IMR-90 (cell line): ENCODE measurements at regions not wholly inside any gene's neighbourhood (a gene's known extent, or its start where the extent isn't known, plus 50 kb on each side); places are given as distances from the start of the nearest gene placed in this dataset.

Experiments used
- ATAC-seq: fragments of 200-7000 bp; cut with Tn5 transposase; 2 replicates; pipeline ENCODE4 v1.9.1; 2020; ENCODE audit warnings: low read depth, mild to moderate bottlenecking, moderate library complexity
- BruUV-seq: library from RNA; stranded (reverse); fragments of 400-500 nt; replicated peaks from 2 replicates; lab custom pipeline; 2021; lab: Mats Ljungman, UMichigan
- CTCF ChIA-PET: fragments of 300-600 bp; formaldehyde crosslinking; extraction: SDS; loops from one replicate; lab custom pipeline; 2021; ENCODE audit warnings: antibody characterized with exemption; lab: Yijun Ruan, JAX
- POLR2A ChIA-PET: fragments of 300-600 bp; sonication (Branson Sonifier 250); formaldehyde crosslinking; loops from one replicate; lab custom pipeline; 2022; ENCODE audit warnings: antibody characterized with exemption; ENCODE audit not compliant: unreplicated experiment; lab: Charles Lee
- DNase-seq: peaks from one replicate; pipeline ENCODE4 v3.0.0; 2013
- H2AFZ ChIP-seq: replicated peaks from 2 replicates; pipeline ENCODE3; 2013; ENCODE audit warnings: low read length, mild to moderate bottlenecking; ENCODE audit not compliant: poor library complexity
- H2AK5ac ChIP-seq: 2 replicates; pipeline ENCODE4 v1.6.1; 2013; ENCODE audit warnings: low read depth, low read length, inconsistent platforms
- H2AK9ac ChIP-seq: replicated peaks from 2 replicates; pipeline ENCODE3; 2013; ENCODE audit warnings: mild to moderate bottlenecking, low read depth, low read length, moderate library complexity; ENCODE audit not compliant: poor library complexity
- H2BK120ac ChIP-seq: 2 replicates; pipeline ENCODE4 v1.6.1; 2013; ENCODE audit warnings: low read depth, low read length, inconsistent platforms
- H2BK15ac ChIP-seq: 3 replicates; pipeline ENCODE4 v1.6.1; 2013; ENCODE audit warnings: low read depth, low read length, inconsistent platforms
- H2BK20ac ChIP-seq: 2 replicates; pipeline ENCODE4 v1.6.1; 2013; ENCODE audit warnings: low read depth, mild to moderate bottlenecking, inconsistent platforms, low read length, moderate library complexity
- H2BK5ac ChIP-seq: 2 replicates; pipeline ENCODE4 v1.6.1; 2013; ENCODE audit warnings: mild to moderate bottlenecking, low read depth, low read length, inconsistent platforms; ENCODE audit not compliant: poor library complexity, severe bottlenecking
- H3K14ac ChIP-seq: replicated peaks from 2 replicates; pipeline ENCODE4 v1.6.1; 2013; ENCODE audit warnings: low read depth, low read length, inconsistent platforms
- H3K18ac ChIP-seq: 2 replicates; pipeline ENCODE4 v1.6.1; 2013; ENCODE audit warnings: low read depth, low read length, control low read depth
- H3K23ac ChIP-seq: 2 replicates; pipeline ENCODE4 v1.6.1; 2013; ENCODE audit warnings: low read depth, low read length, inconsistent platforms
- H3K27ac ChIP-seq: 2 replicates; pipeline ENCODE4 v1.5.1; 2013; ENCODE audit warnings: mild to moderate bottlenecking, control low read depth, low read length; ENCODE audit not compliant: insufficient read depth
- H3K27me3 ChIP-seq: 2 replicates; pipeline ENCODE4 v1.6.1; 2013; ENCODE audit warnings: low read length; ENCODE audit not compliant: control insufficient read depth, insufficient read depth
- H3K36me3 ChIP-seq: 2 replicates; pipeline ENCODE4 v1.6.1; 2013; ENCODE audit warnings: low read length, mixed read lengths; ENCODE audit not compliant: control insufficient read depth, insufficient read depth
- H3K4ac ChIP-seq: 2 replicates; pipeline ENCODE4 v1.6.1; 2013; ENCODE audit warnings: low read depth, low read length, inconsistent platforms
- H3K4me1 ChIP-seq: 2 replicates; pipeline ENCODE4 v1.6.1; 2013; ENCODE audit warnings: low read length, mixed read lengths; ENCODE audit not compliant: control insufficient read depth, insufficient read depth
- H3K4me2 ChIP-seq: 2 replicates; pipeline ENCODE4 v1.6.1; 2013; ENCODE audit warnings: low read depth, mild to moderate bottlenecking, control low read depth, low read length, moderate library complexity
- H3K4me3 ChIP-seq: 2 replicates; pipeline ENCODE4 v1.5.1; 2013; ENCODE audit warnings: low read depth, mild to moderate bottlenecking, control low read depth, low read length, moderate library complexity; ENCODE audit not compliant: insufficient read depth
- H3K56ac ChIP-seq: 2 replicates; pipeline ENCODE4 v1.6.1; 2013; ENCODE audit warnings: low read length, inconsistent platforms; ENCODE audit not compliant: insufficient read depth; ENCODE audit errors: extremely low read depth
- H3K79me1 ChIP-seq, 2 experiments: 2 replicates each; pipeline ENCODE4 v1.6.1; 2013; ENCODE audit warnings: low read length in 2 of 2, inconsistent platforms in 1 of 2, low read depth in 1 of 2
- H3K9ac ChIP-seq: 2 replicates; pipeline ENCODE4 v1.6.1; 2013; ENCODE audit warnings: low read depth, low read length, control low read depth
- H3K9me1 ChIP-seq: 2 replicates; pipeline ENCODE4 v1.6.1; 2013; ENCODE audit warnings: low read length, inconsistent platforms; ENCODE audit not compliant: insufficient read depth
- H3K9me3 ChIP-seq: 2 replicates; pipeline ENCODE4 v1.6.1; 2013; ENCODE audit warnings: low read length; ENCODE audit not compliant: control insufficient read depth, insufficient read depth
- H4K20me1 ChIP-seq: 2 replicates; pipeline ENCODE4 v1.6.1; 2013; ENCODE audit warnings: low read length, inconsistent platforms; ENCODE audit not compliant: insufficient read depth
- H4K5ac ChIP-seq: 2 replicates; pipeline ENCODE4 v1.6.1; 2013; ENCODE audit warnings: mild to moderate bottlenecking, low read depth, low read length, control low read depth
- H4K8ac ChIP-seq, 2 experiments: 2 replicates each; pipeline ENCODE4 v1.6.1; 2013; ENCODE audit warnings: low read depth in 2 of 2, low read length in 2 of 2, control low read depth in 1 of 2, inconsistent platforms in 1 of 2
- H4K91ac ChIP-seq: 2 replicates; pipeline ENCODE4 v1.6.1; 2013; ENCODE audit warnings: low read depth, low read length, inconsistent platforms; ENCODE audit not compliant: insufficient read depth
- BHLHE40 ChIP-seq: fragments of 150-350 bp; IDR thresholded peaks from 2 replicates; pipeline ENCODE4 v1.6.1; 2016; ENCODE audit warnings: mild to moderate bottlenecking, low read depth, low read length
- CEBPB ChIP-seq: IDR thresholded peaks from 2 replicates; pipeline ENCODE4 v1.6.1; 2012; ENCODE audit warnings: low read depth, low read length, improper control_type of control experiment
- CHD1 ChIP-seq: IDR thresholded peaks from 2 replicates; pipeline ENCODE4 v1.6.1; 2012; ENCODE audit warnings: low read depth, low read length, improper control_type of control experiment
- FOS ChIP-seq: fragments of 150-350 bp; IDR thresholded peaks from 2 replicates; pipeline ENCODE4 v1.6.1; 2016; ENCODE audit warnings: low read depth, low read length
- MAFK ChIP-seq: IDR thresholded peaks from 2 replicates; pipeline ENCODE4 v1.6.1; 2012; ENCODE audit warnings: low read depth, low read length, improper control_type of control experiment
- MAZ ChIP-seq: IDR thresholded peaks from 2 replicates; pipeline ENCODE4 v1.6.1; 2012; ENCODE audit warnings: low read depth, mild to moderate bottlenecking, low read length, improper control_type of control experiment, moderate library complexity, borderline replicate concordance
- MXI1 ChIP-seq: IDR thresholded peaks from 2 replicates; pipeline ENCODE4 v1.6.1; 2012; ENCODE audit warnings: low read depth, mild to moderate bottlenecking, low read length, moderate library complexity, borderline replicate concordance
- POLR2A ChIP-seq: IDR thresholded peaks from 2 replicates; pipeline ENCODE4 v1.6.1; 2012; ENCODE audit warnings: mild to moderate bottlenecking, low read depth, low read length
- RAD21 ChIP-seq: IDR thresholded peaks from 2 replicates; pipeline ENCODE4 v1.6.1; 2012; ENCODE audit warnings: low read length, improper control_type of control experiment
- RCOR1 ChIP-seq: IDR thresholded peaks from 2 replicates; pipeline ENCODE4 v1.6.1; 2012; ENCODE audit warnings: mild to moderate bottlenecking, low read length, improper control_type of control experiment; ENCODE audit not compliant: insufficient replicate concordance
- RFX5 ChIP-seq: IDR thresholded peaks from 2 replicates; pipeline ENCODE4 v1.8.0; 2012; ENCODE audit warnings: low read depth, mild to moderate bottlenecking, low read length, moderate library complexity
- SMC3 ChIP-seq: fragments of 150-350 bp; IDR thresholded peaks from 2 replicates; pipeline ENCODE4 v1.6.1; 2016; ENCODE audit warnings: low read depth, mild to moderate bottlenecking, antibody characterized with exemption, low read length, moderate library complexity
- WGBS, 2 experiments: methylation state at CpG; one replicate each; pipeline versions ENCODE4 v1.1.5 to v1.1.7; 2013; ENCODE audit warnings: missing lambda C conversion rate in 2 of 2; ENCODE audit not compliant: insufficient read length in 1 of 2; ENCODE audit errors: extremely low coverage in 2 of 2; 5-methylcytosine and 5-hydroxymethylcytosine counted together
- dilution Hi-C: fragments of 300-500 bp; cut with HindIII; formaldehyde crosslinking; loops from one replicate; pipeline ENCODE4 v1.14.3; 2018; ENCODE audit warnings: low sequenced_read_pairs; ENCODE audit not compliant: unreplicated experiment
- in situ Hi-C: fragments of 300-500 bp; cut with MboI; formaldehyde crosslinking; loops from 3 replicates; pipeline ENCODE4 v1.14.3; 2019; ENCODE audit warnings: low sequenced_read_pairs, inconsistent platforms, mixed read lengths
- intact Hi-C: fragments of 100-400 bp; cut with micrococcal nuclease; formaldehyde crosslinking; loops from 2 replicates; pipeline ENCODE4 v1.10.0; 2022
- TF ChIP-seq, protein P1 (sequence below): conservative IDR thresholded peaks from 2 replicates; pipeline ENCODE4 v1.5.1; 2012; ENCODE audit warnings: mild to moderate bottlenecking, low read depth, low read length, improper control_type of control experiment

DNA sequence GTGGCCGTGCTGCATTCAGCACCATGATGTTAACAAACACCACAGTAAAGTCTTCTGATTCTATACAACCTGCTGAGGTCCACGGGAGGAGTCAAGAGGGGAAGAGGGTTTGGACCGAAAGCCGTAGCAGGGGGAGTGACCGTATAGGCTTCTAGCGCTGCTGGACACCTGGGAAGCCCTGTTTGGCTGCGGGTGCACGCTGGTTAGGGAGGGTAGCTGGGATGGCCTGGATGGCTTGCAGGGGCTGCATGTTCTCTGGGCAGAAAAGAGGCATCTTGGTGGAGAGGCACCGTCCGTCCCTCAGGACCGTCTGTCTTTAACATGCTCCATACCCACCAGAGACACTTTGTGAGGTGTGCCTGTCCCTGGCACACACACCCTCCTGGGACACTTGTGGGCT lies 251.0 kb upstream of the IRX1 start:
- Histone ChIP-seq H3K79me1 (no peaks in the 10 kb centered on the region), H3K23ac (no peak overlapping the region), H2BK5ac (no peak overlapping the region), H3K27me3 (no peaks in the 10 kb centered on the region), H3K56ac (no peak overlapping the region), H2AK5ac (no peak overlapping the region), H3K4me2 (no peak overlapping the region), H2BK20ac (no peak overlapping the region), H3K9ac (no peak overlapping the region), H2BK120ac (no peak overlapping the region), H2AFZ (no peak overlapping the region), H3K27ac (no peak overlapping the region), H3K4me3 (no peak overlapping the region), H2AK9ac (no peak overlapping the region), H4K20me1 (no peaks in the 10 kb centered on the region), H3K4me1 (no peaks in the 10 kb centered on the region), H4K8ac (no peak overlapping the region), H3K36me3 (no peaks in the 10 kb centered on the region), H3K14ac (no peak overlapping the region), H2BK15ac (no peak overlapping the region), H3K9me3 (peaks cover 42% of the 10 kb centered on the region), H3K4ac (no peak overlapping the region), H3K18ac (no peak overlapping the region), H3K9me1 (no peaks in the 10 kb centered on the region), H4K91ac (no peak overlapping the region), H4K5ac (no peak overlapping the region)
- ChIA-PET CTCF (no interaction called here), POLR2A (no interaction called here)
- DNase-seq: no peak
- in situ Hi-C loops: no loop called here
- no TSS peak for BruUV-seq
- TF ChIP-seq POLR2A: no peak
- no peak for TF ChIP-seq MAZ
- TF ChIP-seq, protein P1, sequence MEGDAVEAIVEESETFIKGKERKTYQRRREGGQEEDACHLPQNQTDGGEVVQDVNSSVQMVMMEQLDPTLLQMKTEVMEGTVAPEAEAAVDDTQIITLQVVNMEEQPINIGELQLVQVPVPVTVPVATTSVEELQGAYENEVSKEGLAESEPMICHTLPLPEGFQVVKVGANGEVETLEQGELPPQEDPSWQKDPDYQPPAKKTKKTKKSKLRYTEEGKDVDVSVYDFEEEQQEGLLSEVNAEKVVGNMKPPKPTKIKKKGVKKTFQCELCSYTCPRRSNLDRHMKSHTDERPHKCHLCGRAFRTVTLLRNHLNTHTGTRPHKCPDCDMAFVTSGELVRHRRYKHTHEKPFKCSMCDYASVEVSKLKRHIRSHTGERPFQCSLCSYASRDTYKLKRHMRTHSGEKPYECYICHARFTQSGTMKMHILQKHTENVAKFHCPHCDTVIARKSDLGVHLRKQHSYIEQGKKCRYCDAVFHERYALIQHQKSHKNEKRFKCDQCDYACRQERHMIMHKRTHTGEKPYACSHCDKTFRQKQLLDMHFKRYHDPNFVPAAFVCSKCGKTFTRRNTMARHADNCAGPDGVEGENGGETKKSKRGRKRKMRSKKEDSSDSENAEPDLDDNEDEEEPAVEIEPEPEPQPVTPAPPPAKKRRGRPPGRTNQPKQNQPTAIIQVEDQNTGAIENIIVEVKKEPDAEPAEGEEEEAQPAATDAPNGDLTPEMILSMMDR: no peak
- no peak for TF ChIP-seq MXI1
- TF ChIP-seq RFX5: no peak
- no peak for TF ChIP-seq RCOR1
- TF ChIP-seq CHD1: no peak
- TF ChIP-seq FOS: no peak
- TF ChIP-seq CEBPB: no peak
- TF ChIP-seq RAD21: no peak
- no peak for TF ChIP-seq BHLHE40
- no peak for TF ChIP-seq MAFK
- TF ChIP-seq SMC3: no peak
- WGBS, 2 experiments: no CpG with 5 or more reads among the region's 11 CpGs
- ATAC-seq: no peak
- dilution Hi-C loops: no loop called here
- intact Hi-C loops: no loop called here
